Stromal cell of bone marrow (primary cell): ENCODE measurements at regions not wholly inside any gene's neighbourhood (a gene's known extent, or its start where the extent isn't known, plus 50 kb on each side); places are given as distances from the start of the nearest gene placed in this dataset.
"Not testable (repeated sequence)": the region's sequence is repeated elsewhere in the genome, so short reads cannot be mapped to it uniquely, and the experiment has no call there.

ENCODE experiments used
- DNase-seq: peaks from one replicate; pipeline ENCODE4 v3.0.0-alpha.2; 2012; ENCODE audit warnings: low read depth

- not testable (repeated sequence) for DNase-seq
These were observed 183.9 kb upstream of the IRF2BP2 start for GRCh38 chr1:234793924-234794323.

- DNase-seq, result not testable (repeated sequence)
These were observed 182.4 kb upstream of the IRF2BP2 start for GRCh38 chr1:234792221-234792864.

GRCh38 chr1:234791615-234792014, 181.6 kb upstream of the IRF2BP2 start:
- not testable (repeated sequence) for DNase-seq

- DNase-seq, result not testable (repeated sequence)
These were observed 180.4 kb upstream of the IRF2BP2 start for GRCh38 chr1:234790333-234790732.

GRCh38 chr1:234787011-234787584, 177.1 kb upstream of the IRF2BP2 start:
- DNase-seq, result not testable (repeated sequence)

- not testable (repeated sequence) for DNase-seq
These were observed 175.9 kb upstream of the IRF2BP2 start for GRCh38 chr1:234785922-234786321.

GRCh38 chr1:234785471-234785919, 175.5 kb upstream of the IRF2BP2 start:
- not testable (repeated sequence) for DNase-seq

- not testable (repeated sequence) for DNase-seq
These were observed 174.1 kb upstream of the IRF2BP2 start for GRCh38 chr1:234784108-234784507.

GRCh38 chr1:234782791-234783190, 172.8 kb upstream of the IRF2BP2 start:
- no peak for DNase-seq

GRCh38 chr1:234782105-234782751, 172.2 kb upstream of the IRF2BP2 start:
- DNase-seq, result no peak

- no peak for DNase-seq
These were observed 171.5 kb upstream of the IRF2BP2 start for GRCh38 chr1:234781241-234782065.

- no peak for DNase-seq
These were observed 170.7 kb upstream of the IRF2BP2 start for GRCh38 chr1:234780531-234781162.

- DNase-seq, result no peak
These were observed 170.1 kb upstream of the IRF2BP2 start for GRCh38 chr1:234780112-234780511.

GRCh38 chr1:234779600-234779999, 169.6 kb upstream of the IRF2BP2 start:
- not testable (repeated sequence) for DNase-seq

GRCh38 chr1:234779160-234779538, 169.2 kb upstream of the IRF2BP2 start:
- DNase-seq, result no peak

- no peak for DNase-seq
These were observed 168.5 kb upstream of the IRF2BP2 start for GRCh38 chr1:234778221-234779159.

- DNase-seq, result no peak
These were observed 167.9 kb upstream of the IRF2BP2 start for GRCh38 chr1:234777856-234778220.

GRCh38 chr1:234776876-234777855, 167.2 kb upstream of the IRF2BP2 start:
- DNase-seq, result no peak

GRCh38 chr1:234776256-234776875, 166.4 kb upstream of the IRF2BP2 start:
- DNase-seq, result no peak
